OCI-LY7 (cell line): ENCODE measurements at regions not wholly inside any gene's neighbourhood (a gene's known extent, or its start where the extent isn't known, plus 50 kb on each side); places are given as distances from the start of the nearest gene placed in this dataset.

Experiments
- BruUV-seq: library from RNA; stranded (reverse); fragments of 400-500 nt; replicated peaks from 2 replicates; lab custom pipeline; 2021; lab: Mats Ljungman, UMichigan
- CTCF ChIA-PET: fragments of 300-600 bp; sonication (Branson Sonifier 250); formaldehyde crosslinking; loops from one replicate; lab custom pipeline; 2022; ENCODE audit warnings: antibody characterized with exemption; ENCODE audit not compliant: unreplicated experiment; lab: Charles Lee
- POLR2A ChIA-PET: fragments of 300-600 bp; sonication (Branson Sonifier 250); formaldehyde crosslinking; loops from one replicate; lab custom pipeline; 2022; ENCODE audit warnings: antibody characterized with exemption; lab: Charles Lee
- DNase-seq: peaks from one replicate; pipeline ENCODE4 v3.0.0-alpha.2; 2015; ENCODE audit warnings: low spot score
- H2AFZ ChIP-seq: fragments of 200-600 bp; sonication (generic), shearing (Covaris generic); 2 replicates; pipeline ENCODE4 v1.6.1; 2014; ENCODE audit warnings: mild to moderate bottlenecking, antibody characterized with exemption, low read length, moderate library complexity
- H3K27ac ChIP-seq: fragments of 200-600 bp; sonication (generic); 2 replicates; pipeline ENCODE4 v1.5.1; 2014; ENCODE audit warnings: mixed run types, low read depth, mild to moderate bottlenecking, moderate library complexity, low read length, inconsistent platforms; ENCODE audit not compliant: poor library complexity, severe bottlenecking
- H3K36me3 ChIP-seq: fragments of 200-600 bp; sonication (generic); 2 replicates; pipeline ENCODE4 v1.6.1; 2014; ENCODE audit warnings: mild to moderate bottlenecking, antibody characterized with exemption, low read length, moderate library complexity, mixed read lengths; ENCODE audit not compliant: insufficient read depth
- H3K4me1 ChIP-seq: fragments of 200-600 bp; sonication (generic); 2 replicates; pipeline ENCODE4 v1.5.1; 2014; ENCODE audit warnings: mild to moderate bottlenecking, low read length; ENCODE audit not compliant: insufficient read depth, poor library complexity, severe bottlenecking
- H3K4me2 ChIP-seq: fragments of 200-600 bp; sonication (generic); 2 replicates; pipeline ENCODE4 v1.6.1; 2014; ENCODE audit warnings: mild to moderate bottlenecking, low read length
- H3K4me3 ChIP-seq: fragments of 200-600 bp; sonication (generic); 2 replicates; pipeline ENCODE4 v1.5.1; 2014; ENCODE audit warnings: mild to moderate bottlenecking, low read depth, low read length; ENCODE audit not compliant: poor library complexity, severe bottlenecking
- H3K79me2 ChIP-seq: fragments of 200-600 bp; sonication (generic); 2 replicates; pipeline ENCODE4 v1.6.1; 2016; ENCODE audit warnings: low read depth, mild to moderate bottlenecking, low read length, moderate library complexity, mixed read lengths; ENCODE audit not compliant: insufficient read depth
- H3K9me2 ChIP-seq: fragments of 200-600 bp; sonication (generic); 2 replicates; pipeline ENCODE4 v1.6.1; 2016; ENCODE audit warnings: mild to moderate bottlenecking, low read length, mixed read lengths; ENCODE audit not compliant: insufficient read depth
- H3K9me3 ChIP-seq: fragments of 200-600 bp; sonication (generic); 2 replicates; pipeline ENCODE4 v1.6.1; 2014; ENCODE audit warnings: mild to moderate bottlenecking, mixed run types, low read length, mixed read lengths
- H4K20me1 ChIP-seq: fragments of 200-600 bp; sonication (generic); 2 replicates; pipeline ENCODE4 v1.6.1; 2014; ENCODE audit warnings: mild to moderate bottlenecking, antibody characterized with exemption, low read length, moderate library complexity, mixed read lengths; ENCODE audit not compliant: insufficient read depth
- CTCF ChIP-seq: fragments of 200-600 bp; sonication (generic); conservative IDR thresholded peaks from 2 replicates; pipeline ENCODE4 v1.5.1; 2014; ENCODE audit warnings: mild to moderate bottlenecking, antibody characterized with exemption, low read length, moderate library complexity, mixed read lengths
- EZH2phosphoT487 ChIP-seq: fragments of 200-600 bp; sonication (generic); IDR thresholded peaks from 2 replicates; pipeline ENCODE4 v1.6.1; 2018; ENCODE audit warnings: low read depth, borderline replicate concordance, mild to moderate bottlenecking, mixed run types, antibody characterized with exemption, low read length, moderate library complexity, mixed read lengths
- intact Hi-C: fragments of 100-400 bp; cut with micrococcal nuclease; formaldehyde crosslinking; loops from one replicate; pipeline ENCODE4 v1.10.0; 2022; ENCODE audit not compliant: unreplicated experiment

GRCh38 chr16:86143666-86144065 is 244.7 kb downstream of the IRF8 start:
- no peaks in the 10 kb centered on the region for H3K9me3 ChIP-seq
- BruUV-seq = no TSS peak
- CTCF ChIA-PET = no interaction called here
- POLR2A ChIA-PET = no interaction called here
- no peak for DNase-seq
- no peaks in the 10 kb centered on the region for H3K79me2 ChIP-seq
- H3K36me3 ChIP-seq = no peaks in the 10 kb centered on the region
- H3K4me3 ChIP-seq = no peak overlapping the region
- H3K27ac ChIP-seq = no peak overlapping the region
- H3K4me1 ChIP-seq = no peaks in the 10 kb centered on the region
- H3K4me2 ChIP-seq = no peak overlapping the region
- intact Hi-C loops = no loop called here
- TF ChIP-seq EZH2phosphoT487 (no peak), CTCF (no peak)
- no peaks in the 10 kb centered on the region for H3K9me2 ChIP-seq
- H4K20me1 ChIP-seq = no peaks in the 10 kb centered on the region
- no peak overlapping the region for H2AFZ ChIP-seq

- Histone ChIP-seq H3K79me2 (no peaks in the 10 kb centered on the region), H3K27ac (no peak overlapping the region), H3K4me3 (no peak overlapping the region), H3K4me2 (no peak overlapping the region), H4K20me1 (no peaks in the 10 kb centered on the region), H3K9me2 (no peaks in the 10 kb centered on the region), H3K36me3 (no peaks in the 10 kb centered on the region), H2AFZ (no peak overlapping the region), H3K4me1 (no peaks in the 10 kb centered on the region), H3K9me3 (no peaks in the 10 kb centered on the region)
- TF ChIP-seq CTCF (no peak), EZH2phosphoT487 (no peak)
- CTCF ChIA-PET = no interaction called here
- intact Hi-C loops = no loop called here
- BruUV-seq = no TSS peak
- no peak for DNase-seq
- POLR2A ChIA-PET = interaction anchor here (0.7 kb wide), 1 partner anchor 64 kb away, joined by 3 read pairs; no protein-coding TSS in a partner anchor
Observed at GRCh38 chr16:86145669-86146068, 246.7 kb downstream of the IRF8 start.

GRCh38 chr16:86150641-86151238 is 251.8 kb downstream of the IRF8 start:
- BruUV-seq = no TSS peak
- H3K9me2 ChIP-seq = no peaks in the 10 kb centered on the region
- no peaks in the 10 kb centered on the region for H3K36me3 ChIP-seq
- TF ChIP-seq EZH2phosphoT487 (no peak), CTCF (no peak)
- no peaks in the 10 kb centered on the region for H3K79me2 ChIP-seq
- CTCF ChIA-PET = no interaction called here
- H3K27ac ChIP-seq = no peak overlapping the region
- H3K4me2 ChIP-seq = no peak overlapping the region
- no peaks in the 10 kb centered on the region for H3K4me1 ChIP-seq
- no peak overlapping the region for H3K4me3 ChIP-seq
- POLR2A ChIA-PET = interaction anchor here (0.6 to 0.9 kb wide), 2 partner anchors 474 to 1749 kb away, joined by 3 read pairs; no protein-coding TSS in a partner anchor
- intact Hi-C loops = no loop called here
- H2AFZ ChIP-seq = no peak overlapping the region
- H3K9me3 ChIP-seq = no peaks in the 10 kb centered on the region
- no peaks in the 10 kb centered on the region for H4K20me1 ChIP-seq
- no peak for DNase-seq
